H9 (cell line): ENCODE measurements at regions not wholly inside any gene's neighbourhood (a gene's known extent, or its start where the extent isn't known, plus 50 kb on each side); places are given as distances from the start of the nearest gene placed in this dataset.

ENCODE experiments used
- DNase-seq: peaks from one replicate; pipeline ENCODE4 v3.0.0-alpha.2; 2017
- H2AFZ ChIP-seq: one replicate; pipeline ENCODE4 v1.6.1; 2013; ENCODE audit warnings: mild to moderate bottlenecking, low read length, control low read depth, moderate library complexity
- H2AK5ac ChIP-seq: 2 replicates; pipeline ENCODE4 v1.6.1; 2013; ENCODE audit warnings: low read length, control low read depth, mixed read lengths; ENCODE audit not compliant: insufficient read length
- H2BK120ac ChIP-seq: one replicate; pipeline ENCODE4 v1.6.1; 2013; ENCODE audit warnings: low read depth, mild to moderate bottlenecking, low read length, control low read depth, inconsistent platforms; ENCODE audit not compliant: poor library complexity, severe bottlenecking
- H2BK12ac ChIP-seq: 2 replicates; pipeline ENCODE4 v1.6.1; 2013; ENCODE audit warnings: low read length, control low read depth, mixed read lengths, low read depth; ENCODE audit not compliant: insufficient read length
- H2BK15ac ChIP-seq: 2 replicates; pipeline ENCODE4 v1.6.1; 2013; ENCODE audit warnings: low read depth, low read length, control low read depth
- H2BK20ac ChIP-seq: one replicate; pipeline ENCODE4 v1.6.1; 2013; ENCODE audit warnings: low read depth, mild to moderate bottlenecking, low read length, control low read depth, inconsistent platforms; ENCODE audit not compliant: poor library complexity, severe bottlenecking
- H2BK5ac ChIP-seq: 2 replicates; pipeline ENCODE4 v1.6.1; 2013; ENCODE audit warnings: low read length, control low read depth, mixed read lengths; ENCODE audit not compliant: insufficient read length
- H3K14ac ChIP-seq: 2 replicates; pipeline ENCODE4 v1.6.1; 2013; ENCODE audit warnings: low read length, control low read depth; ENCODE audit not compliant: insufficient read depth
- H3K18ac ChIP-seq: 2 replicates; pipeline ENCODE4 v1.6.1; 2013; ENCODE audit warnings: low read depth, mild to moderate bottlenecking, mixed read lengths, low read length, control low read depth; ENCODE audit not compliant: insufficient read length
- H3K23ac ChIP-seq: 2 replicates; pipeline ENCODE4 v1.6.1; 2013; ENCODE audit warnings: low read length, control low read depth, mixed read lengths, low read depth; ENCODE audit not compliant: insufficient read length
- H3K23me2 ChIP-seq: 2 replicates; pipeline ENCODE4 v1.6.1; 2013; ENCODE audit warnings: low read depth, mild to moderate bottlenecking, mixed read lengths, low read length, control low read depth; ENCODE audit not compliant: insufficient read length, poor library complexity, severe bottlenecking
- H3K27ac ChIP-seq: 2 replicates; pipeline ENCODE4 v1.5.1; 2013; ENCODE audit warnings: low read length, control low read depth, mixed read lengths, low read depth; ENCODE audit not compliant: insufficient read length
- H3K27me3 ChIP-seq: 2 replicates; pipeline ENCODE4 v1.6.1; 2013; ENCODE audit warnings: low read length, control low read depth, inconsistent platforms; ENCODE audit not compliant: insufficient read depth
- H3K4ac ChIP-seq: 2 replicates; pipeline ENCODE4 v1.6.1; 2013; ENCODE audit warnings: low read depth, mild to moderate bottlenecking, control low read depth, inconsistent platforms, low read length, moderate library complexity
- H3K4me1 ChIP-seq: 2 replicates; pipeline ENCODE4 v1.6.1; 2013; ENCODE audit warnings: low read length, control low read depth, inconsistent platforms; ENCODE audit not compliant: insufficient read depth
- H3K4me2 ChIP-seq: 2 replicates; pipeline ENCODE4 v1.6.1; 2013; ENCODE audit warnings: low read length, control low read depth, mixed read lengths; ENCODE audit not compliant: insufficient read length, insufficient read depth
- H3K56ac ChIP-seq: 2 replicates; pipeline ENCODE4 v1.6.1; 2013; ENCODE audit warnings: low read depth, mild to moderate bottlenecking, mixed read lengths, low read length, control low read depth; ENCODE audit not compliant: insufficient read length
- H3K79me1 ChIP-seq: 2 replicates; pipeline ENCODE4 v1.6.1; 2013; ENCODE audit warnings: low read depth, mild to moderate bottlenecking, moderate library complexity, low read length, control low read depth, inconsistent platforms; ENCODE audit not compliant: insufficient read depth, poor library complexity, severe bottlenecking
- H3K79me2 ChIP-seq: 2 replicates; pipeline ENCODE4 v1.6.1; 2013; ENCODE audit warnings: low read length, control low read depth, inconsistent platforms; ENCODE audit not compliant: insufficient read depth
- H3K9ac ChIP-seq: 2 replicates; pipeline ENCODE4 v1.6.1; 2013; ENCODE audit warnings: low read length, control low read depth, mixed read lengths; ENCODE audit not compliant: insufficient read length; ENCODE audit errors: extremely low read depth
- H3K9me3 ChIP-seq: one replicate; pipeline ENCODE4 v1.6.1; 2013; ENCODE audit warnings: low read depth, low read length, inconsistent platforms; ENCODE audit not compliant: control insufficient read depth
- H3T11ph ChIP-seq: one replicate; pipeline ENCODE4 v1.6.1; 2013; ENCODE audit warnings: mild to moderate bottlenecking, low read length, control low read depth, inconsistent platforms
- H4K20me1 ChIP-seq: one replicate; pipeline ENCODE4 v1.6.1; 2013; ENCODE audit not compliant: control insufficient read depth, insufficient read length, insufficient read depth
- H4K5ac ChIP-seq: 2 replicates; pipeline ENCODE4 v1.6.1; 2013; ENCODE audit warnings: low read depth, mild to moderate bottlenecking, mixed read lengths, low read length, control low read depth; ENCODE audit not compliant: insufficient read length
- H4K8ac ChIP-seq: replicated peaks from 2 replicates; pipeline ENCODE4 v1.6.1; 2013; ENCODE audit warnings: low read length, control low read depth, mixed read lengths, low read depth; ENCODE audit not compliant: insufficient read length
- H4K91ac ChIP-seq: 2 replicates; pipeline ENCODE4 v1.6.1; 2013; ENCODE audit warnings: low read depth, mild to moderate bottlenecking, moderate library complexity, mixed read lengths, low read length, control low read depth; ENCODE audit not compliant: insufficient read length
- H3K27ac Mint-ChIP-seq, 3 experiments: 2 replicates in 2 of 3; 3 replicates in 1 of 3; pipeline ENCODE4 v1.8.0; 2020 to 2021; ENCODE audit warnings: mixed read lengths in 3 of 3, mild to moderate bottlenecking in 1 of 3, moderate library complexity in 1 of 3
- H3K27me3 Mint-ChIP-seq: 2 replicates; pipeline ENCODE4 v1.8.0; 2021; ENCODE audit warnings: low read depth, mild to moderate bottlenecking, moderate library complexity, mixed read lengths
- H3K36me3 Mint-ChIP-seq, 3 experiments: 2 replicates in 2 of 3; 3 replicates in 1 of 3; pipeline ENCODE4 v1.8.0; 2020 to 2021; ENCODE audit warnings: low read depth in 3 of 3, mixed read lengths in 3 of 3; ENCODE audit not compliant: insufficient read depth in 1 of 3
- H3K4me1 Mint-ChIP-seq, 2 experiments: 2 replicates each; pipeline ENCODE4 v1.8.0; 2020; ENCODE audit warnings: mixed read lengths in 2 of 2
- H3K4me3 Mint-ChIP-seq, 2 experiments: 2 replicates in 1 of 2; 3 replicates in 1 of 2; pipeline ENCODE4 v1.8.0; 2020 to 2021; ENCODE audit warnings: mild to moderate bottlenecking in 2 of 2, mixed read lengths in 2 of 2, moderate library complexity in 1 of 2
- H3K9me3 Mint-ChIP-seq, 2 experiments: 2 replicates in 1 of 2; 3 replicates in 1 of 2; pipeline ENCODE4 v1.8.0; 2020; ENCODE audit warnings: mild to moderate bottlenecking in 2 of 2, mixed read lengths in 2 of 2, moderate library complexity in 1 of 2
- CTCF ChIP-seq: fragments of 200-600 bp; sonication (generic); conservative IDR thresholded peaks from 3 replicates; pipeline ENCODE4 v1.8.0; 2021; ENCODE audit warnings: antibody characterized with exemption, mild to moderate bottlenecking
- WGBS: extraction: QIAGEN DNeasy Blood & Tissue Kit; methylation state at CpG from one replicate; pipeline ENCODE4 v1.1.7; 2013; ENCODE audit warnings: missing lambda C conversion rate, low lambda C conversion rate, mixed read lengths; ENCODE audit not compliant: insufficient read length; ENCODE audit errors: extremely low coverage; 5-methylcytosine and 5-hydroxymethylcytosine counted together

GRCh38 chr13:111944171-111944583 lies 122.8 kb upstream of the SOX1 start:
- H3K4me1 Mint-ChIP-seq = no peaks in the 10 kb centered on the region; a peak in 1 of 4 replicates
- Histone ChIP-seq H3K18ac (no peak overlapping the region), H2BK12ac (no peak overlapping the region), H4K91ac (no peak overlapping the region), H3K9ac (no peak overlapping the region), H3K23me2 (no peaks in the 10 kb centered on the region), H3K27ac (no peak overlapping the region), H3K4ac (no peak overlapping the region), H2BK5ac (no peak overlapping the region), H3K79me2 (no peaks in the 10 kb centered on the region), H4K20me1 (no peaks in the 10 kb centered on the region), H3K79me1 (no peaks in the 10 kb centered on the region), H2AK5ac (no peak overlapping the region), H2AFZ (no peak overlapping the region), H2BK20ac (no peak overlapping the region), H3K4me1 (no peaks in the 10 kb centered on the region), H3K14ac (peak overlapping the region; percentile 8; the same call in 1 of the 2 replicates), H4K8ac (no peak overlapping the region), H3K9me3 (no peaks in the 10 kb centered on the region), H4K5ac (no peak overlapping the region), H3T11ph (no peak overlapping the region), H3K4me2 (no peak overlapping the region), H3K23ac (no peak overlapping the region), H3K27me3 (no peaks in the 10 kb centered on the region), H2BK120ac (no peak overlapping the region), H3K56ac (no peak overlapping the region), H2BK15ac (no peak overlapping the region)
- peak; percentile 16 for DNase-seq
- TF ChIP-seq CTCF = no peak
- peaks cover 27% of the 10 kb centered on the region for H3K27me3 Mint-ChIP-seq
- no peak overlapping the region for H3K27ac Mint-ChIP-seq
- H3K4me3 Mint-ChIP-seq = no peak overlapping the region
- no peaks in the 10 kb centered on the region; a peak in 1 of 7 replicates for H3K36me3 Mint-ChIP-seq
- WGBS = no CpG with 5 or more reads among the region's 16 CpGs
- H3K9me3 Mint-ChIP-seq = no peaks in the 10 kb centered on the region; a peak in 1 of 5 replicates
